Activated CD4-positive, alpha-beta T cell treated with anti-CD3 and anti-CD28 coated beads, Interleukin-2, Interleukin-6, amounts not matched to agents 100 ng/mL and 50 ng/mL, durations not matched to agents 16 hours and 8 hours (primary cell): ENCODE measurements at regions not wholly inside any gene's neighbourhood (a gene's known extent, or its start where the extent isn't known, plus 50 kb on each side); places are given as distances from the start of the nearest gene placed in this dataset.

Experiments
- DNase-seq: peaks from one replicate; pipeline ENCODE4 v3.0.0-alpha.2; 2020

DNA sequence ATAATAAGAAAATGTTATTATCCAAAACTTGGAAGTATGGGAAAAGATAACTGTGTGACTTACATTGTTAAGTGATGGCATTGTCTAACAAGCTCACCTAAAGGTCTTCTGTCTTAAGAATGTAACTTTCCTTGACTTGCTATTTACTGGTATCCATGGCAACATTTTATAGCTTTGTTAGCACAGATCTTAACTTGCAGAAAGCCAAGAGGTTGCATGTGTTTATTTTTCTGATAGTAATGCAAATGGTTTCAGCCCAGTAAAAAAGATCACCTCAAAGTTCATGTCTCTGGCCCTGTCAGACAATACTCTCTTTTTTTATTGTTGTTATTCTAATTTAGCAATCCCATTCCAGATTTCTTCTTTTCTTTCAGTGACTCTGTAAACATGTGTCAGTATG lies 425.3 kb downstream of the SPRY1 start:
- no peak for DNase-seq

DNA sequence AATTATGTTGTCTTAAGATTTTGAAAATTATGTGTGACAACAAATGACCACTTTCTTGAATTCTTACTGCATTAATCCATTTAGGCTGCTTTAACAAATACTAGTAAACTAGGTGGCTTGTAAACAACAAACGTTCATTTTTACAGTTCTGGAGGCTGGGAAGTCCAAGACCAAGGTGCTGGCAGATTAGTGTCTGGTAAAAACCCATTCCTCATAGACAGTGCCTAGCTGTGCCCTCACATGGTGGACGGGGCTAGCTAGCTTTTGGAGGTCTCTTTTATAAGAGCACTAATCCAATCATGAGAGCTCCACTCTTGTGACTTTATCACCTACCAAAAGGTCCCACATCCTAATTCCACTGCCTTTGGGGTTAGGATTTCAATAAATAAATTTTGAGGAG lies 425.8 kb downstream of the SPRY1 start:
- DNase-seq, result no peak

DNA sequence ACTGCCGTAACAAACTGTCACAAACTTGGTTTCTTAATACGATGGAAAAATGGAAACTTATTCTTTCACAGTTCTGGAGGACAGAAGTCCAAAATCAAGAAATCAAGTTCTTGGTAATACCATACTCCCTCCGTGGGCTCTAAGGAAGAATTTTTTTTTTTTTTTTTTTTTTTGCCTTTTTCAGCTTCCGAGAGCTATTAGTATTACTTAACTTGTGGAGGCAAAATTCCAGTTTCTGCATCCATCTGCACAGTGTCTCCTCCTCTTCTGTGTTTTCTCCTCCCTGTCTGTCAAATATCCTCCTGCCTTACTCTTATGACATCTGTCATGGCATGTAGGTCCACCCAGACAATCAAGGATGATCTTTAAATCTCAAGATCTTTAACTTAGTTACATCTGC lies 426.6 kb downstream of the SPRY1 start:
- no peak for DNase-seq

DNA sequence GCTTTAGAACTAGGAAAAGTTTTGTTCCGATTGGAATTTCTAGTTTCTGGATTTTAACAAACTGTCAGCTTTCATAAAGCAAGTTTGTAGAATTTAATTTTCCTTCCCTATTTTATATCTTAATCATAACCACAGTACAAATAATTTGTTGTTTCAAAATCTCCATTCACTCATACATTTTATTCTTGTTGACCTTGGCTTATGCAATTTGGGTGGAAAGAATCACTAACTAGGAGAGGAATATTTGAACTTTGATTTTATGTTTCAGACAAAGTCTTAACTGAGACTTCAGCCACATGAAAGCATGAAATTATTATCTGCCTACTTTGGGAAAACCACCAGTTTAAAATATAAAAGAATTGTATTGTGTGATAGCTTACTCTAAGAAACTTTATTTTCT lies 427.9 kb downstream of the SPRY1 start:
- no peak for DNase-seq

DNA sequence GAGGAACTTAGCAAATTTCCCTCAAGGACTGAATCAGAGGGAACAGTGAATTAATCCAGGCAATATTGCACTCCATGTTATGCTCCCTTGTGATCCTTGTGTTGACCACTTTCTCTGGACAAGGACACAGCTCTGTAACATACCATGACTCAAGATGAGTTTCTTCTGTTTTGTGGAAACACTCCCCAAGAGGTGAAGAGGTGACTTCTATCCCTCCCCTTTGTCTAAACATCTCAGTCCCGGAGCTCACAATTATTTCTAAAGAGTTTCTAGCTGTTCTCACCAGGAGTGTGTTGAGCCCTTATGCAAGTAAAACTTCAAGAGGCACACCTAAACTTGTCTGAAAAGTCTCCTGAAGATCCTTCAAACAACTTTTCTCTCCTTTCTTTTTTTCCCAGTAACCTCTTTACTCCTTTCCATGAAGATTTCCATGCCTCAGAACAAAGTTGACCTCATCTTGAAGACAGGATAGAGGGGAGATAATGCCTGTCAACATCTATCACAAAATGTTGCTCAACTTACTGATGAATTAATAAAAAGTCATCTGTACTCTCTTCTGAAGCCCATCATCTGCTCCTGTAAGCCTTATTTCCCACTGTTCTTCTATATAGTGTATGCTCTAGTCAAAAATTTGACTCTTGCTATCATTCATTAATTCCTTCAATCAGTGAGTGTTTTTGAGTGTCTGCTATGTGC lies 429.1 kb downstream of the SPRY1 start:
- no peak for DNase-seq

DNA sequence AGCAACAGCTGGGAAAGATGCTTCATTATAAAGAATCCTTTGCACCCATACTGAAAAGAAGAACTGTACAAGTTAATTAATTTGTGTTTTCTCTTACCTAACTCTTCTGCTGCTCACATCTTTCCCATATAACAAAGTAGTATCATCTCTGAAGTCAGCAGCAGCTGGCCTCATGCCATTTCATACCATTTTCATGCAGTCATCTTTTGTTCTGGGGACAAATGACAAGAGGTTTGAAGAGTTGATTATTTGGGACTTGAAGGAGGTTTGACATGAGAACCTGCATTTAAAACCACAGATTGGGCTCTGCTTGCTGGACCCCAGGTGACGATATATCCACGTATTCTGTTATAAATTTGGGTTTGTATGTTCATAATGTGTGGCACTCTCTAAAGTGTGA lies 430.3 kb downstream of the SPRY1 start:
- DNase-seq, result no peak

DNA sequence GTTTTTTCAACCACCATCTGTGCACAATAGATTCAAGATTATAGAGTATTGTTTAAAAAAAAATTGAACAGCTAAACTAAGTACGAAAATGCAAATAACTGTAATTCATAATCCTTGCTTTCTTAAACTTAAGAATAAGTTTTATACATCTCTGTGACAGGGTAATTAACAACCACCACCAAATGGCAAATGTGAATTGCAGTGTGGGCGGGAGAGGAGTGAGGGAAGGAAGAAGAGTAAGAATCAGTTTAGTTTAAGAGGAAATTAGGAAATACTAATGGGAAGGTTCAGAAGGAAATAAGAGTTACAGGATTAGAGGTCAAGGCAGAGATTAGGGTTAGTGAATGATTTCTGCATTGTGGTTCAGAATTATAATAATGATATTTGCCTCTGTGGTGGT lies 430.9 kb downstream of the SPRY1 start:
- no peak for DNase-seq

DNA sequence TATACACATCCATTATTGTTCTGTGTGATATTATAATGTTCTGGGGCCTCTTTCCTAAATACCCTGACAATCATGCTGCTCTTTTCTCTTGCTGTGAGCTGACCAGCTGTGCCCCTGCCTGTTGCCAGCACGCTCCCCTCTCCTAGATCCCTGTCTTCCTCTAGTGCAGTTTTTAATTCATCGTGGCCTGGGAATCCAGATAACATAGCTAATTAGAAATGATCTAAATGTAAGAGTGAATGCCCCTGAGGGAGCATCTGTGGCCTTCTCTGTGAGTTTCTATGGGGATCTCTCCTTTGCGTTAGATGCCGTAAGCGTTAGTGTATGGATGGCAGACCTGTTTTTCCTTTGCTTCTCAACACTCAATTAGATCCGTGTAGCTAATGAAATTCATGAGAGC lies 434.3 kb downstream of the SPRY1 start:
- DNase-seq, result no peak

DNA sequence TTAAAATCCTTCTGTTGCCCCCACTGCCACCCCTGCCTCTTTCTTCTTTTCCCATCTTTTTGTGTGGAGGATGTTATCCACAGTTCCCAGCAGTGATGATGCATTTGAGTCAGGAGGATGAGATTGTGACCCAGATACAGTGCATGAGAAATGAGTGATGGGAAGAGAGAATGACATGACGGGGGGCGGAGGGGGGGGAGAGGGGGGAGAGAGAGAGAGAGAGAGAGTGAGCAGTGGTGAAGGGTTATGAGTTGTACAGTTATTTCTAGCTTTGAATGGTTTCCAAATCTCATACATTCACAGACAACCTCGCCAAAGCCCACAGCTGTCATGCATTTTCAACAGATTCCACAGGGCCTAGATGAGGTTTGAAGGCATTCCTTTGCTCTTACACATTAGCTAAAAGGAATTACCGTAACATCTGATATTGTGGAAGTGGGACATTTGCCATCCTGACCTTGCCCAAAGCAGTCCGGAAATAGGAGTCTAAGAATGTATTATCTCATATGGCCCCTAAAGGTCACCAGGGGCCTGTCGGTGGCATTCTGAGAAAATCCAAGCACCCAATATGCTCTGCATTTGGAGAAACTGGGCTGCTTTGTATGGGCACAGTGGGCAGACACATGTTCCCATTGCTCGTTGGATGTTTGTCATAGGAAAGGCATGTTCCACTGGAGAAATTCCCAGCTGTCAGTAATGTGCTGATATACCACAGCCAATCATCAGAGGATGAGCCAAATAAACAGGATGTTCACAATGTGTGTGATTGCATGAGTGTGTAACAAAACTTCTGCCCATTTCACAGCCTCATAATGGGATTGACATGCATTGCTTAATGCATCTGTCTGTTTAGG lies 435.8 kb downstream of the SPRY1 start:
- DNase-seq, result no peak

DNA sequence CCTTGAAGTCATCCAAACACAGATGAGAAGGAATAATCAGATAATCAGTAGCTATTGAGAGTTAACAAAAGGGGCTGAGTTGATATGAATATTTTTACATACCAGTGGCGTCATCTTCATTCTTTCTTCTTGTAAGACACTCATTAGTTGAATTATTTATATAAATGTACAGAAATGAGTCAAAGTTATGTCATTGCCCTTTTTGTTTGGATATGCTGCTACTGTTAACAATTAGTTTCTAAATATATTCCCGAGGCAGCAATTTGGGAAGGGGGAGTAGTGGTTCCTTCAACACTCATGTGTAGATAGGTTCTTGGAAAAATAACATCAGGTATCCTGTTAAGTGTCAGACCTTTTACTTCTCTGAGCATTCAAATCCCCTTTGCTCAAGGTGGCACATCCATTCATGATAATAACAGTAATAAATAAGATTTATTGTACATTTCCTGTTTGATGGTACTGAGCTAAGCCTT lies 436.6 kb downstream of the SPRY1 start:
- no peak for DNase-seq

DNA sequence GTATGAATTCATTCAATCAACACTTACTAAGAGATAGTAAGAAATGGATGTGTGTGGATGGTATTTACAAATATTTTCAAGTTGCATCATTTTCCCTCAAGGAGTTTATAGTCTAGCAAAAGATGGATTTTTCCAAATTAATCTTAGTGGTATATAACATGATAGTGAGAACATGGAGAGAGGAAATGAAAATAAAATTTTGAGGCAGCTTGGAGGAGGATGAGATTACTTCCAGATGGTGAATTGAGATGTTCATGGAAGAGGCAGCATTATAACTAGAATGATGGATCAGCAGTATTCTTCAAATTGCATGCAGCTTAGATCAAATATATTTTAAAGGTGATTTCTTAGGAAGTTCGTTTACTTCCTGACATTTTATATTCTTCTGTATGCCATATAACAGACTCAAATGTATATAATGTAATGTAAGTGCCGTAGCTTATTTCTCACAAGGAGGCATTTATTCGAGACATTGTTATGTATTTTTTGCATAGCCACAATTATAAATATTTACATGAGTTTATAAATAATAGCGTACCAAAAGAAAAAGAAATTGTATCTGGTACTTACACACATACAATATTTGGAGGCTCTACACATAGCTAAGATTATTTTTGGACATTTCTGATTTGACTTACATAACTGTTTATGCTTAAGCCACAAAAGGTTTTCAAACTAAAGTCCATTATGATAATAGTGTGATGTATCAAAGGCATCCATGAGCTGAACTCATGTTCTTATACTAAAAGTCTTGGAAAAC lies 439.4 kb downstream of the SPRY1 start:
- no peak for DNase-seq

DNA sequence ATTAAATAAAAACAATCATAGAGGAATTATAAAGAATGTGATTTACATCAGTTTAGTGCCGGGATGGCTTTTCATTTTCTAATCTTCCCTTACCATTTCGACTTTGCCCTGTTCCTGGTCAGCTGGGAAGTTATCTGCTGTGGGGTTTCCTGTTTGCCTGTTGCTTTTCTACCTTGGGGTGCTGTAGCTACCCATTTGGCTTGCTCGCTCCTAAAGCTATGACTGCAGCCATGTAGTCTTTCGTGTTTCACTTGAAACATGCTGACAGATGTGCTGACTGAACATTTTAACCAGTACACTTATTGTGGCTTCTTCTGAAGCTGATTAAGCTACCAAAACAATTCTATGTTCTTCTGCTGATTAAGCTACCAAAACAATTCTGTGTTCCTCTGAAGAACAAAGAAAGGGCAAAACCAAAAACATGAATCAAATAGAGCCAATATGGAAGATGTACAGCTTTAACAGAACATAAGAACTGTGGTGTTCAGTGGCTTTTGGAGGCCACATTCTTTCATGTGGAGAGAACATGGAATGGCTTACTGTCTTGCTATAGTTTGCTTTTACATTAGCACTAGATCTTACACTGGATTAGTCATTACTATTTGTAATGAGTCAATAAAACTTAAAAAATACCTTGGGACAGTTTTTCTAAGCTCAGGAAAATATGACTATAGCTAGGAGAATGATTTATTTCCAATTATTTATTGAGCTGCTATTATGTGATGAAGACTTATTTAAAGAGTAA lies 440.4 kb downstream of the SPRY1 start:
- no peak for DNase-seq

DNA sequence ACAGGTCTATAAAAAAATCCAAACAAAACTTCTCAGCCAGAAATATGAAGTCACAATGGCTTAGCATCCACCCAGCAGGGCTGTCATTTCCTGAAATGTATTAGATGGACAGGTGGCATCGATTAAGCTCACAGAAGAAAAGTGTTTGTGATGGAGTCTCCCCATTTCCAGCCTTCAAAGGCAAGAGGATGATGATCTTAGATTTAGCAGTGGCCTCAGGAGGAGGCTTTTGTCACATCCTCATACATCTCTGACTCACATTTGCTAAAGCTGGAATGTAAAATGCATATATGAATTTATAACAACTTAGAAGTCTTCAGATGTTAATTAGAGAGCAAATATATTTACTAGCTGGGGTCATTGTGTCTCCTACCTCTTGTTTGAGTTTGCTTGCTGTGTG lies 441.9 kb downstream of the SPRY1 start:
- DNase-seq, result no peak

DNA sequence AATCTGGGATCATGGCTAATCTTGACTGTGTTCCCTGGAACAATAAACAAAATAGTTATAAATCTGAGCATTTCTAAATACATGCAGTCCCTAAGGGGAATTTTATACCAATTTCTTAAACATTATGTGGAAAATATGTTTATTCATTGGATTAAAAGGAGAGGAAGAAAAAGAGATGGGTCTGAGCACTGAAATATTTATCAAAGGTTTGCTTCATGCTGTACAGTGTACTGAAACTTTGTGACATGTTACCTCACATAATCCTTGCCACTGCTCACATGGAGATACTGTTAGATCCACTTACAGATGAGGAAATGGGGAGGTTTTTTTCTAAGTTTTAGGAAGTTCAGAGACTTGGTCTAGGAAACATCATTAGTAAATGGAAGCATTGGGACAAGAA lies 443.6 kb downstream of the SPRY1 start:
- no peak for DNase-seq

DNA sequence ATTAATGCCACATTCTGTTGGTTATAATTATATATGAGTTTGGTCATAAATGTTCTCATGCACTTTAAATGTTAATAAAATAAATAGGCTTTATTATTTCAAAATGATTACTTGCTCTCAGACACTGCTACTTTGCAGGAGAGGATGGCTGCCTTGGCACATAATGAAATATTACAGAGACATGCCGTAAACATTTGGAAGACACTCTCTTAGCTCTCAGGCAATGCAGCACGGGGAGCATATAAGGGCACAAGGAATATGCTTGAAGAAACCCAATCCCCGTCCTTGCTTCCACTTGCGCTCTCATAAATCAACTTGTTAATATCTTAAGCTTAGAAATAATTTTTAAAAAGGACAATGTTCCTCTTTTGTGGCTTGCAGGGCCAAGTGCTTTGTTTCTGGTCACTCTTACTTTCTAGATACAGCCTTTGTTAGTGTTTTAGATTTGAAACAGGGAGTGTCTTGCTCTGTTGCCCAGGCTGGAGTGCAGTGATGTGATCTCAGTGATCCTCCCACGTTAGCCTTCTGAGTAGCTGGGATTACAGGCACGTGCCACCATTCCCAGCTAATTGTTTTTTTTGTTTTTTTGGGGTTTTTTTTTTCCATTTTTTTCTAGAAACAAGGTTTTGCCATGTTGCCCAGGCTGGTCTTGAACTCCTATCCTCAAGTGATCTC lies 445.0 kb downstream of the SPRY1 start:
- DNase-seq, result no peak

DNA sequence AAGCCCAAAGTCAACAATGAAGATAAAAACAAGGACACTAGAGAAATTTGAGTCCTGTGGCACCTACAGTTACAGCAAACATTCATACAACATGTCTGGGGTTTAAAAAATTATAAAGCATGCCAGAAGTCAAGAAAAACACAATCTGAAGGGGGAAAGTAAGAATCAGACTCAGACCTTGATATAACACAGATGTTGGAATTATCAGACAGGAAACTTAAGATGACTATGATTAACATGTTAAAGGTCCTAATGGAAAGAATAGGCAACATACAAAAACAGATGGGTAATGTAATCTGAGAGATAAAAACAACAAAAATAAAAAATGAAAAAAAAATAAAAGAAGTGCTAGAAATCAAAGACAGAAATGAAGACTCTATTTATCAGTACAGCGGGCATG lies 446.5 kb downstream of the SPRY1 start:
- DNase-seq, result no peak

DNA sequence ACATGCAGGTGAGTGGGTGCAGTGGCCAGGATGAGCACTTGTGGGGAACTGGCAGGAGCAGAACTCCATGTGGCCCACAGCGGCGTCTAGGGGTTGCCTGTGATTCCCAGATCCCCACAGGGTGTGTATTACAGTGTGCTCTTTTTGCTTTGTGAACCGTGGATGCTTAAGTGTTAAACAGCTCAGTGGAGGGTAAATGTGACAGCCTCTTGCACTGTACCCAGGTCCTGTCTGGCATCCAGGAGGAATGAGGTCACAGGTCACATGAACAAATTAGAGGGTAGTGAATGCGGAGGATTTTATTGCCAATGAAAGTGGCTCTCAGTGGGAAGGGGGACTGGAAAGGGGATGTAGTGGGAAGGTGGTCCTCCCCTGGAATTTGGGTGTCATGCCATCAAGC lies 447.8 kb downstream of the SPRY1 start:
- no peak for DNase-seq

DNA sequence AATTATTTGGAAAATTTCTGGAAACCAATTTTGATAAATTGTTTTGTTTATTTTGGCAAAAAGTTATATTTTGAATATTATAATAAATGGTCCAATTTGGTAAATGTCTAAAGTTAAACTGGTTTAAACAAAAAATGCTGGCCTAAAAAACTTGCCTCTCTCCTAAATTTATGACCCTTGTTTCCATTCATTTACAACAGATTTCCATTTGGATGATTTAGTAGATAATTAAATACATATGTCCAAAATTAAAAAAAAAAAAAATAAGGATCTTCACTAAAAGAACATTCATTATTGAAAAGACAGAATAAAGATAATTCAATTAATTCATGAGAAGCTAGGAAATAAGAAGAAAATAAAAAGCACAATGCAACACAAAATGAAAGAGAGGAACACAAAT lies 449.5 kb downstream of the SPRY1 start:
- DNase-seq, result no peak

DNA sequence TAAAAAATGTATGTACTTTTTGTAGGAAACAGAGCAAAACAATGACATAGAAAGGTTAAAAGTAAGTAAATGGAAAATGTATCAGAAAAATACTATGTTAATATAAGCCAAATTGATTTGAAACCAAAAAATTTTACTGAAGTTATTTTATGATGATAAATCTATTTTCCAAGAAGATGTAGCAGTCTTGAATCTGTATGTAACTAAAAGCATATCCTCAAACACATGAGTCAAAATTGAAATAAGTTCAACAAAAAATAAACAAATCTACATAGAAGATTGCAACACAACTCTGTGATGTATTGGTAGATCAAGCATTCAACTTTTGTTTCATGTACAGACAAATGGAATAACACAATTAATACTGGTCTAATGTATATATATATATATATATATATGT lies 450.0 kb downstream of the SPRY1 start:
- DNase-seq, result no peak

DNA sequence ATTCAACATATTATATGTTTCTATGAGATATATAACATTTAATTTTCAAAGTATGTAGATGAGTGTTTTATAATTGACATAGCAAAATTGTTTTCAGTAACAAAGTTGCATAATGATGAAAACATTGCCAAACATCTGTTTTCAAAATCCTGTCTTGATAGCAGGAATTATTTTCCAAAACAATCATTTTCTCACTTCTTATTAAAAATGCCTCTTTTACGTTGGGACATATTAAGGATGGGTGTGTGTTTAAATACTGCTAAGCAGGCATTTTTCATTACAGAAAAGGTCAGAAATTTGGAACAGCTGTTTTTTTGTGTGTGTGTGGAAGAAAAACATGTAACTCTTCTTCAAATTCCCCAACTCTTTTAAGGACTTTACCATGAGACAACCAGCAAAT lies 452.0 kb downstream of the SPRY1 start:
- no peak for DNase-seq

DNA sequence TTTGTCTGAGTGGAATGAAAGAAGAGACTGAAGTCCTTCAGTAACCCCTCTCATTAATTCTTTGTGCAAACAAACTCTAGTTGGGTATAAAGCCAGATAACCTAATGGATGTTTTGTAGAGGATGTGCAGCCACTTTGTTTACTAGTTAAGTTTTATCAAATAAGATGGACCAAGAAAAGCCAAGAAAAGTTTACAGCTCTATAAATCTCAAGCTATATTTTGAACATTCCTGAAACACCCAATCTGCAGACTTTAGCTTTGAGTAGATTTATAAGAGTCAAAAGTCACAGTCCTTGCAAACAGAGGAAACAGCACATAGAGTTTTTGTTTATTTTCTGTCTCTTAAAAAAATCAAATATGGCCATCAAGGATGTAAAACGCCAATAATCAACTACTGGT lies 452.9 kb downstream of the SPRY1 start:
- no peak for DNase-seq

DNA sequence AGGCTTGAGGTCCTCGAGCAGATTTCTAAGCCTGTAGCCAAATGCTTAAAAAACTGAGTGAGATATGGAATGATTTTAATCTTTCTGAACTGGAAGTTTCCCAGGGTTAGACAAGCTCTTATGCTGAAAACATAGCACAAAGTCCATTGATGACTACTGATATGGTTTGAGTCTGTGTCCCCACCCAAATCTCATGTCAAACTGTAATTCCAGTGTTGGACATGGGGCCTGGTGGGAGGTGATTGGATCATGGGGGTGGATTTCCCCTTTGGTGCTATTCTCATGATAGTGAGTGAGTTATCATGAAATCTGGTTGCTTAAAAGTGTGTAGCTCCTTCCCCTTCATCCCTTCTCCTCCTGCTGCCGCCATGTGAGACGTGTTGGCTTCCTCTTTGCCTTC lies 454.9 kb downstream of the SPRY1 start:
- DNase-seq, result no peak

DNA sequence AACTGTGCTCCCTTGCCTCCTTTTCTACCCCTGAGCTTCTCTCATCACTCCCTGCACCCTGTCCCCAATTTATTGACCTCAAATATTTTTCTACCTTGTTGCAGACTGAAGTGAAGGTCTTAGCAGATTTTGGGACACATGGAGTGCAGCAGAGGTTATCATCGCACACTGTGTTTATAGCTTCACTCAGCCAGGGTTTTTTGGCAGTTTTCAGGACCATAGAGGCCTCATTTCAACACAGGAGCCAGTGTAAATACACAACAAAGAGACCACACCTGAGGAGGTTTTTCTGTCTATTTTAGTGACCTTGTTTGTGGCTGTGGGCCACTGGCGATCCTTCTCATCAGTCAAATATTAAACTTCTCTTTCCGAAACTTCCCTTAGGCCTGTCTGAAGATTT lies 457.1 kb downstream of the SPRY1 start:
- DNase-seq, result no peak
